ENCODE measurements at regions not wholly inside any gene's neighbourhood (a gene's known extent, or its start where the extent isn't known, plus 50 kb on each side); places are given as distances from the start of the nearest gene placed in this dataset.

- H3K79me2 ChIP-seq (ENCODE audit: control insufficient read depth, insufficient read depth, low read length, poor library complexity), result no peaks in the 10 kb centered on the region
- H2AFZ ChIP-seq (ENCODE audit: insufficient read depth, low read length, poor library complexity), result no peak overlapping the region
- H3K14ac ChIP-seq (ENCODE audit: low read length), result no peak overlapping the region
- no peak overlapping the region for H3K23ac ChIP-seq (ENCODE audit: low read length)
- no peak for DNase-seq
- no peaks in the 10 kb centered on the region for H3K4me1 ChIP-seq (ENCODE audit: control insufficient read depth in 1 of 2, insufficient read depth in 2 of 2, low read length in 2 of 2)
- H2BK5ac ChIP-seq (ENCODE audit: low read depth, low read length, poor library complexity), result no peak overlapping the region
- H4K12ac ChIP-seq (ENCODE audit: low read depth, low read length), result no peak overlapping the region
- H3K4me2 ChIP-seq (ENCODE audit: low read length), result no peak overlapping the region
- no peak overlapping the region for H3K27ac ChIP-seq (ENCODE audit: low read depth, low read length)
- no peaks in the 10 kb centered on the region for H3K9me3 ChIP-seq (ENCODE audit: insufficient read depth, low read depth, low read length)
- H3K4ac ChIP-seq (ENCODE audit: low read depth, low read length), result no peak overlapping the region
- H3K27me3 ChIP-seq (ENCODE audit: insufficient read depth, low read length), result no peaks in the 10 kb centered on the region
- no peak overlapping the region for H3K18ac ChIP-seq (ENCODE audit: low read length)
- no peak overlapping the region for H3K4me3 ChIP-seq (ENCODE audit: low read depth, low read length)
- no peaks in the 10 kb centered on the region for H3K36me3 ChIP-seq (ENCODE audit: control insufficient read depth in 1 of 2, insufficient read depth in 2 of 2, low read length in 2 of 2)
- H3K79me1 ChIP-seq (ENCODE audit: low read length), result no peaks in the 10 kb centered on the region
- H2BK12ac ChIP-seq (ENCODE audit: low read length), result no peak overlapping the region
- H3K9ac ChIP-seq (ENCODE audit: low read length), result no peak overlapping the region
- H4K91ac ChIP-seq (ENCODE audit: low read depth, low read length), result no peak overlapping the region
- H2AK5ac ChIP-seq (ENCODE audit: low read length), result no peak overlapping the region
- WGBS (ENCODE audit: extremely low coverage, insufficient coverage, insufficient read length), result 100% methylated on average over 2 of the region's 2 CpGs
- no peak overlapping the region for H2BK120ac ChIP-seq (ENCODE audit: insufficient read depth, low read length, poor library complexity)
- no peak overlapping the region for H4K8ac ChIP-seq (ENCODE audit: low read depth, low read length)
These were observed 105.7 kb upstream of the LGSN start for GRCh38 chr6:63425493-63425892.

DNA sequence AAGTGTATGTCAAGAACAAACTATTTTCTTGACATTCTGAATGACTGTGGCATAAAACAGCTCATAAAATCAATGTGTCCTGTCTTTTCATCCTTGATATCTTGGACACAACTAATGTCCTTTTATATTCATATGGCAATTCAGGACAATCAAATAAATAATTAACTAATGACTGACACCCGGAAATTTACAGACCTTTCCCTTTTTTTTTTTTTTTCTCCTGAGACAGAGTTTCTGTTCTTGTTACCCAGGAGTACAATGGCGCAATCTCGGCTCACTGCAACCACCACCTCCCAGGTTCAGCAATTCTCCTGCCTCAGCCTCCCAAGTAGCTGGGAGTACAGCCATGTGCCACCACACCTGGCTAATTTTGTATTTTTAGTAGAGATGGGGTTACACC is 107.1 kb upstream of the LGSN start:
- H2AFZ ChIP-seq (ENCODE audit: insufficient read depth, low read length, poor library complexity), result no peak overlapping the region
- H3K4ac ChIP-seq (ENCODE audit: low read depth, low read length), result no peak overlapping the region
- H3K27ac ChIP-seq (ENCODE audit: low read depth, low read length), result no peak overlapping the region
- H3K4me3 ChIP-seq (ENCODE audit: low read depth, low read length), result no peak overlapping the region
- no peak overlapping the region for H2AK5ac ChIP-seq (ENCODE audit: low read length)
- WGBS (ENCODE audit: extremely low coverage, insufficient coverage, insufficient read length), result no CpG with 5 or more reads among the region's 3 CpGs
- H2BK120ac ChIP-seq (ENCODE audit: insufficient read depth, low read length, poor library complexity), result no peak overlapping the region
- H4K12ac ChIP-seq (ENCODE audit: low read depth, low read length), result no peak overlapping the region
- H3K36me3 ChIP-seq (ENCODE audit: control insufficient read depth in 1 of 2, insufficient read depth in 2 of 2, low read length in 2 of 2), result no peaks in the 10 kb centered on the region
- no peak overlapping the region for H4K8ac ChIP-seq (ENCODE audit: low read depth, low read length)
- H3K79me1 ChIP-seq (ENCODE audit: low read length), result no peaks in the 10 kb centered on the region
- DNase-seq, result no peak
- H3K14ac ChIP-seq (ENCODE audit: low read length), result no peak overlapping the region
- H3K9me3 ChIP-seq (ENCODE audit: insufficient read depth, low read depth, low read length), result no peaks in the 10 kb centered on the region
- H2BK12ac ChIP-seq (ENCODE audit: low read length), result no peak overlapping the region
- no peaks in the 10 kb centered on the region for H3K79me2 ChIP-seq (ENCODE audit: control insufficient read depth, insufficient read depth, low read length, poor library complexity)
- H3K27me3 ChIP-seq (ENCODE audit: insufficient read depth, low read length), result no peaks in the 10 kb centered on the region
- H3K4me2 ChIP-seq (ENCODE audit: low read length), result no peak overlapping the region
- H3K18ac ChIP-seq (ENCODE audit: low read length), result no peak overlapping the region
- H3K4me1 ChIP-seq (ENCODE audit: control insufficient read depth in 1 of 2, insufficient read depth in 2 of 2, low read length in 2 of 2), result no peaks in the 10 kb centered on the region
- no peak overlapping the region for H3K23ac ChIP-seq (ENCODE audit: low read length)
- H4K91ac ChIP-seq (ENCODE audit: low read depth, low read length), result no peak overlapping the region
- H3K9ac ChIP-seq (ENCODE audit: low read length), result no peak overlapping the region
- no peak overlapping the region for H2BK5ac ChIP-seq (ENCODE audit: low read depth, low read length, poor library complexity)

DNA sequence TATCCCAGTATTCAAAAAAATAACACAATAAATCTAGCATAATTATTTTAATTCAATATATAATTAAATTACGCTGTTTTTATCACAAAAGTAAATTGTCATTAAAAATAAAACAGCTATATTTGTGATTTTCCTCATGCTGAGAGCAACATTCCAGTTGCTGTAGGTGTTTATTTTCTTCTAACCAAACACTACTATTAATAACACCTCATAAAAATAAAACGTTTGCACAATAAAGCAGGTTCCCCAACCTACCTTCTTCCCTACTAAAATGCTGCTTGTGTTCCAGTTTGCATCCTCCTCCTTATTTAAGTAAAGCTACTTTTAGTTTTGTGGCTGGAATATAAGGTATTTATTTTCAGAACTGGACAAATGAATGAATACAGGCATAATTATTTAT is 108.2 kb upstream of the LGSN start:
- Histone ChIP-seq H2AK5ac (ENCODE audit: low read length) (no peak overlapping the region), H3K36me3 (ENCODE audit: control insufficient read depth in 1 of 2, insufficient read depth in 2 of 2, low read length in 2 of 2) (no peaks in the 10 kb centered on the region), H3K14ac (ENCODE audit: low read length) (no peak overlapping the region), H2BK5ac (ENCODE audit: low read depth, low read length, poor library complexity) (no peak overlapping the region), H3K9me3 (ENCODE audit: insufficient read depth, low read depth, low read length) (no peaks in the 10 kb centered on the region), H2AFZ (ENCODE audit: insufficient read depth, low read length, poor library complexity) (no peak overlapping the region), H3K4me1 (ENCODE audit: control insufficient read depth in 1 of 2, insufficient read depth in 2 of 2, low read length in 2 of 2) (no peaks in the 10 kb centered on the region), H3K9ac (ENCODE audit: low read length) (no peak overlapping the region), H4K8ac (ENCODE audit: low read depth, low read length) (no peak overlapping the region), H2BK12ac (ENCODE audit: low read length) (no peak overlapping the region), H3K4me2 (ENCODE audit: low read length) (no peak overlapping the region), H4K12ac (ENCODE audit: low read depth, low read length) (no peak overlapping the region), H3K23ac (ENCODE audit: low read length) (no peak overlapping the region), H3K18ac (ENCODE audit: low read length) (no peak overlapping the region), H4K91ac (ENCODE audit: low read depth, low read length) (no peak overlapping the region), H3K4ac (ENCODE audit: low read depth, low read length) (no peak overlapping the region), H3K27ac (ENCODE audit: low read depth, low read length) (no peak overlapping the region), H3K79me2 (ENCODE audit: control insufficient read depth, insufficient read depth, low read length, poor library complexity) (no peaks in the 10 kb centered on the region), H3K27me3 (ENCODE audit: insufficient read depth, low read length) (no peaks in the 10 kb centered on the region), H2BK120ac (ENCODE audit: insufficient read depth, low read length, poor library complexity) (no peak overlapping the region), H3K4me3 (ENCODE audit: low read depth, low read length) (no peak overlapping the region), H3K79me1 (ENCODE audit: low read length) (no peaks in the 10 kb centered on the region)
- WGBS (ENCODE audit: extremely low coverage, insufficient coverage, insufficient read length), result 100% methylated on average over 1 of the region's 2 CpGs
- DNase-seq, result no peak

DNA sequence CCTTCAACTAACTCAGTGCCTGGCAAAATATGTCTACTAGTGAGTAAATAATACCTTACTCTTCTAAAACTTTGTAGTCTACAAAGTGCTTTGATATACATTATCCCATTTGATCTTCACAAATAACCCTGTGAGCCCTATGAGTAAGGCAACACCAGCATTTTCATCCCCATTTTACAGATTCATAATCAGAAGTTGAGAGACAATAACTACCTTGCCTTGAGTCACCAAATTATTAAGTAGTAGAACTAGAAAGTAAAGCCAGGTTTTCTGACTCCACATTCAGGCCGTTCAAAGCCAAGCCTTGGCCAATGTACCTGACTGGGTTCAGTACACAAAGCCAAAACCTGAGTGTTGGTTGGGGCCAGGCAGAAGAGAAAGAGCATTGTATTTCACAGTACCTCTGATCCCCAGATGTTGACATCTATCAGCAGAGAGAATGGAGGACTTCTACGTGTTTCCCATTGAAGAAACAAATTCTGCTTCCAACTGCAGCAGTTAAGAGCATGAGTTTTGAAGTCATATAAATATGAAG is 111.3 kb upstream of the LGSN start:
- no peaks in the 10 kb centered on the region for H3K79me2 ChIP-seq (ENCODE audit: control insufficient read depth, insufficient read depth, low read length, poor library complexity)
- no peak overlapping the region for H2BK120ac ChIP-seq (ENCODE audit: insufficient read depth, low read length, poor library complexity)
- H3K4ac ChIP-seq (ENCODE audit: low read depth, low read length), result no peak overlapping the region
- no peak overlapping the region for H2AFZ ChIP-seq (ENCODE audit: insufficient read depth, low read length, poor library complexity)
- no peaks in the 10 kb centered on the region for H3K27me3 ChIP-seq (ENCODE audit: insufficient read depth, low read length)
- no peak overlapping the region for H2AK5ac ChIP-seq (ENCODE audit: low read length)
- no peak overlapping the region for H3K18ac ChIP-seq (ENCODE audit: low read length)
- H3K27ac ChIP-seq (ENCODE audit: low read depth, low read length), result no peak overlapping the region
- no peak overlapping the region for H3K23ac ChIP-seq (ENCODE audit: low read length)
- H3K4me3 ChIP-seq (ENCODE audit: low read depth, low read length), result no peak overlapping the region
- no peak for DNase-seq
- H3K14ac ChIP-seq (ENCODE audit: low read length), result no peak overlapping the region
- no peak overlapping the region for H4K12ac ChIP-seq (ENCODE audit: low read depth, low read length)
- no CpG with 5 or more reads among the region's 2 CpGs for WGBS (ENCODE audit: extremely low coverage, insufficient coverage, insufficient read length)
- no peak overlapping the region for H2BK5ac ChIP-seq (ENCODE audit: low read depth, low read length, poor library complexity)
- no peaks in the 10 kb centered on the region for H3K9me3 ChIP-seq (ENCODE audit: insufficient read depth, low read depth, low read length)
- no peaks in the 10 kb centered on the region for H3K36me3 ChIP-seq (ENCODE audit: control insufficient read depth in 1 of 2, insufficient read depth in 2 of 2, low read length in 2 of 2)
- no peaks in the 10 kb centered on the region for H3K79me1 ChIP-seq (ENCODE audit: low read length)
- H4K8ac ChIP-seq (ENCODE audit: low read depth, low read length), result no peak overlapping the region
- H2BK12ac ChIP-seq (ENCODE audit: low read length), result no peak overlapping the region
- no peak overlapping the region for H3K4me2 ChIP-seq (ENCODE audit: low read length)
- peaks cover 0 to 2% of the 10 kb centered on the region in 2 experiments for H3K4me1 ChIP-seq (ENCODE audit: control insufficient read depth in 1 of 2, insufficient read depth in 2 of 2, low read length in 2 of 2)
- no peak overlapping the region for H4K91ac ChIP-seq (ENCODE audit: low read depth, low read length)
- H3K9ac ChIP-seq (ENCODE audit: low read length), result no peak overlapping the region

Measured in trophoblast cell (in vitro differentiated cells and primary cell).